A172 (cell line): ENCODE measurements at regions not wholly inside any gene's neighbourhood (a gene's known extent, or its start where the extent isn't known, plus 50 kb on each side); places are given as distances from the start of the nearest gene placed in this dataset.
A peak's percentile ranks its signal among the peaks of the same experiment; 100 is the strongest.
"Not testable (repeated sequence)": the region's sequence is repeated elsewhere in the genome, so short reads cannot be mapped to it uniquely, and the experiment has no call there.

ENCODE experiments used
- DNase-seq: peaks from one replicate; pipeline ENCODE4 v3.0.0-alpha.2; 2015; ENCODE audit warnings: low spot score

- not testable (repeated sequence) for DNase-seq
These were observed 318.4 kb downstream of the PPP1R3A start for GRCh38 chr7:113600428-113600827.

GRCh38 chr7:113593455-113593854 is 325.4 kb downstream of the PPP1R3A start:
- DNase-seq, result not testable (repeated sequence)

GRCh38 chr7:113592924-113593323 is 325.9 kb downstream of the PPP1R3A start:
- not testable (repeated sequence) for DNase-seq

- peak; percentile 4 for DNase-seq
These were observed 336.3 kb downstream of the PPP1R3A start for GRCh38 chr7:113582471-113582870.

GRCh38 chr7:113563257-113563656 is 355.6 kb downstream of the PPP1R3A start:
- not testable (repeated sequence) for DNase-seq

GRCh38 chr7:113562801-113563200 is 356.0 kb downstream of the PPP1R3A start:
- DNase-seq, result no peak

- DNase-seq, result no peak
These were observed 356.6 kb downstream of the PPP1R3A start for GRCh38 chr7:113562242-113562641.

- no peak for DNase-seq
These were observed 357.4 kb downstream of the PPP1R3A start for GRCh38 chr7:113561446-113561845.

- DNase-seq, result no peak
These were observed 367.8 kb downstream of the PPP1R3A start for GRCh38 chr7:113550966-113551365.

GRCh38 chr7:113548561-113548960 is 370.2 kb downstream of the PPP1R3A start:
- DNase-seq, result no peak

- DNase-seq, result no peak
These were observed 370.7 kb downstream of the PPP1R3A start for GRCh38 chr7:113548137-113548536.

- peak; percentile 66 for DNase-seq
These were observed 397.3 kb downstream of the PPP1R3A start for GRCh38 chr7:113521468-113521867.

- DNase-seq, result no peak
These were observed 399.3 kb downstream of the PPP1R3A start for GRCh38 chr7:113519472-113519871.

- no peak for DNase-seq
These were observed 386.3 kb upstream of the SMIM30 start for GRCh38 chr7:113504691-113505090.

- no peak for DNase-seq
These were observed 385.8 kb upstream of the SMIM30 start for GRCh38 chr7:113504142-113504541.

- DNase-seq, result not testable (repeated sequence)
These were observed 378.2 kb upstream of the SMIM30 start for GRCh38 chr7:113496586-113496985.

- not testable (repeated sequence) for DNase-seq
These were observed 376.6 kb upstream of the SMIM30 start for GRCh38 chr7:113494797-113495566.

GRCh38 chr7:113491305-113491704 is 373.0 kb upstream of the SMIM30 start:
- no peak for DNase-seq

- no peak for DNase-seq
These were observed 369.8 kb upstream of the SMIM30 start for GRCh38 chr7:113487925-113488731.

- no peak for DNase-seq
These were observed 368.2 kb upstream of the SMIM30 start for GRCh38 chr7:113486548-113486947.

GRCh38 chr7:113483657-113484056 is 365.3 kb upstream of the SMIM30 start:
- DNase-seq, result no peak

- DNase-seq, result no peak
These were observed 362.2 kb upstream of the SMIM30 start for GRCh38 chr7:113480537-113480936.
